Epithelial cell of proximal tubule (primary cell): ENCODE measurements at regions not wholly inside any gene's neighbourhood (a gene's known extent, or its start where the extent isn't known, plus 50 kb on each side); places are given as distances from the start of the nearest gene placed in this dataset.

Experiments
- DNase-seq: peaks from one replicate; pipeline ENCODE4 v3.0.0-alpha.2; 2011; ENCODE audit warnings: low read depth
- H3K4me3 ChIP-seq: 2 replicates; pipeline ENCODE4 v1.5.1; 2011; ENCODE audit warnings: low read depth, mild to moderate bottlenecking, low read length
- CTCF ChIP-seq: conservative IDR thresholded peaks from 2 replicates; pipeline ENCODE4 v1.5.1; 2012; ENCODE audit warnings: low read depth, mild to moderate bottlenecking, low read length

- H3K4me3 ChIP-seq = no peak overlapping the region
- no peak for TF ChIP-seq CTCF
- DNase-seq = no peak
Observed at GRCh38 chr11:104327861-104328511, 164.0 kb upstream of the PDGFD start.

- DNase-seq = no peak
- no peak overlapping the region for H3K4me3 ChIP-seq
- TF ChIP-seq CTCF = no peak
Observed at GRCh38 chr11:104325093-104325492, 161.1 kb upstream of the PDGFD start.

- no peak for TF ChIP-seq CTCF
- no peak for DNase-seq
- no peak overlapping the region for H3K4me3 ChIP-seq
Observed at GRCh38 chr11:104324276-104324675, 160.3 kb upstream of the PDGFD start.

- H3K4me3 ChIP-seq = no peak overlapping the region
- DNase-seq = no peak
- no peak for TF ChIP-seq CTCF
Observed at GRCh38 chr11:104323841-104324240, 159.9 kb upstream of the PDGFD start.

- no peak for DNase-seq
- TF ChIP-seq CTCF = no peak
- no peak overlapping the region for H3K4me3 ChIP-seq
Observed at GRCh38 chr11:104322696-104323095, 158.7 kb upstream of the PDGFD start.

GRCh38 chr11:104320956-104321355, 157.0 kb upstream of the PDGFD start:
- no peak overlapping the region for H3K4me3 ChIP-seq
- DNase-seq = no peak
- no peak for TF ChIP-seq CTCF

GRCh38 chr11:104320097-104320496, 156.2 kb upstream of the PDGFD start:
- no peak for DNase-seq
- H3K4me3 ChIP-seq = no peak overlapping the region
- TF ChIP-seq CTCF = no peak
